HL-60 (cell line): ENCODE measurements at regions not wholly inside any gene's neighbourhood (a gene's known extent, or its start where the extent isn't known, plus 50 kb on each side); places are given as distances from the start of the nearest gene placed in this dataset.

Experiments used
- DNase-seq, 2 experiments: peaks; one replicate each; pipeline ENCODE4 v3.0.0-alpha.2; 2010 to 2020; ENCODE audit warnings: low read depth in 1 of 2, low spot score in 1 of 2
- H3K27ac ChIP-seq: fragments of 250-450 bp; sonication (Bioruptor Pico); replicated peaks from 2 replicates; pipeline ENCODE4 v1.5.1; 2020; ENCODE audit warnings: mild to moderate bottlenecking, moderate library complexity
- H3K27me3 ChIP-seq: fragments of 250-450 bp; sonication (Bioruptor Pico); 2 replicates; pipeline ENCODE4 v1.5.1; 2021; ENCODE audit warnings: mild to moderate bottlenecking, moderate library complexity; ENCODE audit not compliant: insufficient read depth, poor library complexity, severe bottlenecking
- H3K4me3 ChIP-seq: replicated peaks from 2 replicates; pipeline ENCODE4 v1.5.1; 2011; ENCODE audit warnings: mild to moderate bottlenecking, control low read depth, low read length; ENCODE audit not compliant: insufficient read depth
- GABPA ChIP-seq: IDR thresholded peaks from 2 replicates; pipeline ENCODE4 v1.6.1; 2012; ENCODE audit warnings: low read depth
- POLR2AphosphoS5 ChIP-seq: IDR thresholded peaks from 2 replicates; pipeline ENCODE4 v1.6.1; 2012; ENCODE audit warnings: low read depth
- SPI1 ChIP-seq: IDR thresholded peaks from 2 replicates; pipeline ENCODE4 v1.6.1; 2012; ENCODE audit warnings: low read depth, mild to moderate bottlenecking, borderline replicate concordance
- TF ChIP-seq, protein P1 (sequence below): IDR thresholded peaks from one replicate; pipeline ENCODE4 v1.5.1; 2011; ENCODE audit warnings: low read length, control low read depth, inconsistent platforms; ENCODE audit not compliant: insufficient read depth
- TF ChIP-seq, protein P2 (sequence below): IDR thresholded peaks from 2 replicates; pipeline ENCODE4 v1.6.1; 2012; ENCODE audit warnings: low read depth; ENCODE audit not compliant: insufficient replicate concordance

- Histone ChIP-seq H3K27me3 (no peaks in the 10 kb centered on the region), H3K27ac (no peak overlapping the region), H3K4me3 (no peak overlapping the region)
- no peak for DNase-seq
- TF ChIP-seq, protein P1, sequence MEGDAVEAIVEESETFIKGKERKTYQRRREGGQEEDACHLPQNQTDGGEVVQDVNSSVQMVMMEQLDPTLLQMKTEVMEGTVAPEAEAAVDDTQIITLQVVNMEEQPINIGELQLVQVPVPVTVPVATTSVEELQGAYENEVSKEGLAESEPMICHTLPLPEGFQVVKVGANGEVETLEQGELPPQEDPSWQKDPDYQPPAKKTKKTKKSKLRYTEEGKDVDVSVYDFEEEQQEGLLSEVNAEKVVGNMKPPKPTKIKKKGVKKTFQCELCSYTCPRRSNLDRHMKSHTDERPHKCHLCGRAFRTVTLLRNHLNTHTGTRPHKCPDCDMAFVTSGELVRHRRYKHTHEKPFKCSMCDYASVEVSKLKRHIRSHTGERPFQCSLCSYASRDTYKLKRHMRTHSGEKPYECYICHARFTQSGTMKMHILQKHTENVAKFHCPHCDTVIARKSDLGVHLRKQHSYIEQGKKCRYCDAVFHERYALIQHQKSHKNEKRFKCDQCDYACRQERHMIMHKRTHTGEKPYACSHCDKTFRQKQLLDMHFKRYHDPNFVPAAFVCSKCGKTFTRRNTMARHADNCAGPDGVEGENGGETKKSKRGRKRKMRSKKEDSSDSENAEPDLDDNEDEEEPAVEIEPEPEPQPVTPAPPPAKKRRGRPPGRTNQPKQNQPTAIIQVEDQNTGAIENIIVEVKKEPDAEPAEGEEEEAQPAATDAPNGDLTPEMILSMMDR = no peak
- TF ChIP-seq, protein P2, sequence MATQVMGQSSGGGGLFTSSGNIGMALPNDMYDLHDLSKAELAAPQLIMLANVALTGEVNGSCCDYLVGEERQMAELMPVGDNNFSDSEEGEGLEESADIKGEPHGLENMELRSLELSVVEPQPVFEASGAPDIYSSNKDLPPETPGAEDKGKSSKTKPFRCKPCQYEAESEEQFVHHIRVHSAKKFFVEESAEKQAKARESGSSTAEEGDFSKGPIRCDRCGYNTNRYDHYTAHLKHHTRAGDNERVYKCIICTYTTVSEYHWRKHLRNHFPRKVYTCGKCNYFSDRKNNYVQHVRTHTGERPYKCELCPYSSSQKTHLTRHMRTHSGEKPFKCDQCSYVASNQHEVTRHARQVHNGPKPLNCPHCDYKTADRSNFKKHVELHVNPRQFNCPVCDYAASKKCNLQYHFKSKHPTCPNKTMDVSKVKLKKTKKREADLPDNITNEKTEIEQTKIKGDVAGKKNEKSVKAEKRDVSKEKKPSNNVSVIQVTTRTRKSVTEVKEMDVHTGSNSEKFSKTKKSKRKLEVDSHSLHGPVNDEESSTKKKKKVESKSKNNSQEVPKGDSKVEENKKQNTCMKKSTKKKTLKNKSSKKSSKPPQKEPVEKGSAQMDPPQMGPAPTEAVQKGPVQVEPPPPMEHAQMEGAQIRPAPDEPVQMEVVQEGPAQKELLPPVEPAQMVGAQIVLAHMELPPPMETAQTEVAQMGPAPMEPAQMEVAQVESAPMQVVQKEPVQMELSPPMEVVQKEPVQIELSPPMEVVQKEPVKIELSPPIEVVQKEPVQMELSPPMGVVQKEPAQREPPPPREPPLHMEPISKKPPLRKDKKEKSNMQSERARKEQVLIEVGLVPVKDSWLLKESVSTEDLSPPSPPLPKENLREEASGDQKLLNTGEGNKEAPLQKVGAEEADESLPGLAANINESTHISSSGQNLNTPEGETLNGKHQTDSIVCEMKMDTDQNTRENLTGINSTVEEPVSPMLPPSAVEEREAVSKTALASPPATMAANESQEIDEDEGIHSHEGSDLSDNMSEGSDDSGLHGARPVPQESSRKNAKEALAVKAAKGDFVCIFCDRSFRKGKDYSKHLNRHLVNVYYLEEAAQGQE = no peak
- TF ChIP-seq GABPA (no peak), SPI1 (no peak), POLR2AphosphoS5 (no peak)
Observed at GRCh38 chr15:35693886-35694285, 147.9 kb upstream of the DPH6 start.

GRCh38 chr15:35695003-35695402, 149.0 kb upstream of the DPH6 start:
- TF ChIP-seq, protein P2 = peak; percentile 62
- no peak for TF ChIP-seq SPI1
- H3K27me3 ChIP-seq = no peaks in the 10 kb centered on the region
- H3K4me3 ChIP-seq = no peak overlapping the region
- no peak for DNase-seq
- no peak overlapping the region for H3K27ac ChIP-seq

DNA sequence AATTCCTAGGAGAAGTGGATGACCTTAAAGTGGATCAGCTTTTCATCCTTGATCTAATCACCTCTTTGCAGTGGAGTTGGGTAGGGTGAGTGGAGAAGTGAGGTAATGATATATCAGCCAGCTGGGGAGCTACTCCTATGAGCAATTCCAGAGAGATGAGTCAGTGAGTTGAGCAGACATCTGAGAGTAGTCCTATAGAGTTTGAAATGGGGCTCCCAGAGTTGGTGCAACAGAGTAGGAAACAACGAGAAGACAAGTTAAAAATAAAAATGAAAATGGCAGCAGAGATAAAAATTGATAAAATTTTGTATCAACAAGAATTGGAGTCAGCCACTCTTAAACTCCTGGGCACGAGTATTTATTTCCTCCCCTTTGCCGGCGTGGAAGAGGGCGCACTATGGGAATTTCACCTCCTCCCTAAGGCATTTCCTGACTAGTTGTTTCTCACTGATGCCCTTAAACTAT, 150.8 kb upstream of the DPH6 start:
- Histone ChIP-seq H3K27me3 (no peaks in the 10 kb centered on the region), H3K4me3 (no peak overlapping the region), H3K27ac (no peak overlapping the region)
- TF ChIP-seq SPI1 (no peak), POLR2AphosphoS5 (no peak), GABPA (no peak)
- TF ChIP-seq, protein P2 = no peak
- TF ChIP-seq, protein P1 = no peak
- no peak for DNase-seq
